ENCODE measurements at regions not wholly inside any gene's neighbourhood (a gene's known extent, or its start where the extent isn't known, plus 50 kb on each side); places are given as distances from the start of the nearest gene placed in this dataset.

DNA sequence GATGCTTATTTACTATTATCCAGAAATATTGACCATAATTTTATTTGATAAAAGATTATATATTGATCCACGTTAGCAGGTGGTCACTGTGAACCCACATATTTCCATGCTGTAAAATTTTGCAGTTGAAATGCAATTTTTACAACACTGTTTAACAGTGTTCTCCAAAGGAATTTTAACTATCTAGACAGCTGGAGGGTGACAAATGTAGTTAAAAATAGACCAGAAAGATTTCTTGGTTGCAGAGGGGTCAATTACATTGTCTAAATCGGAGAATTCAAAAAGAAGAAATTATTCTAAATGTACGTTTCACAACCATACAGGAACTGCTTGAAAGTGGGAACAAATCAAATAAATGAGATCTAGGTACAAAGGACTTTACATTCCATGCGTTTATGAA lies 625.2 kb upstream of the NCAM2 start:
- TF ChIP-seq, protein P1, sequence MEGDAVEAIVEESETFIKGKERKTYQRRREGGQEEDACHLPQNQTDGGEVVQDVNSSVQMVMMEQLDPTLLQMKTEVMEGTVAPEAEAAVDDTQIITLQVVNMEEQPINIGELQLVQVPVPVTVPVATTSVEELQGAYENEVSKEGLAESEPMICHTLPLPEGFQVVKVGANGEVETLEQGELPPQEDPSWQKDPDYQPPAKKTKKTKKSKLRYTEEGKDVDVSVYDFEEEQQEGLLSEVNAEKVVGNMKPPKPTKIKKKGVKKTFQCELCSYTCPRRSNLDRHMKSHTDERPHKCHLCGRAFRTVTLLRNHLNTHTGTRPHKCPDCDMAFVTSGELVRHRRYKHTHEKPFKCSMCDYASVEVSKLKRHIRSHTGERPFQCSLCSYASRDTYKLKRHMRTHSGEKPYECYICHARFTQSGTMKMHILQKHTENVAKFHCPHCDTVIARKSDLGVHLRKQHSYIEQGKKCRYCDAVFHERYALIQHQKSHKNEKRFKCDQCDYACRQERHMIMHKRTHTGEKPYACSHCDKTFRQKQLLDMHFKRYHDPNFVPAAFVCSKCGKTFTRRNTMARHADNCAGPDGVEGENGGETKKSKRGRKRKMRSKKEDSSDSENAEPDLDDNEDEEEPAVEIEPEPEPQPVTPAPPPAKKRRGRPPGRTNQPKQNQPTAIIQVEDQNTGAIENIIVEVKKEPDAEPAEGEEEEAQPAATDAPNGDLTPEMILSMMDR (IDR thresholded peaks at IDR 0.05), result no peak
- TF ChIP-seq POLR2A (IDR thresholded peaks at IDR 0.05) (no peak), POLR2AphosphoS5 (IDR thresholded peaks at IDR 0.05) (no peak)
